Neural cell (in vitro differentiated cells): ENCODE measurements at regions not wholly inside any gene's neighbourhood (a gene's known extent, or its start where the extent isn't known, plus 50 kb on each side); places are given as distances from the start of the nearest gene placed in this dataset.

ENCODE experiments used
- EZH2 ChIP-seq: fragments of 200-600, 300-800 bp; shearing (Covaris generic), sonication (generic); IDR thresholded peaks from 2 replicates; pipeline ENCODE4 v1.6.1; 2014; ENCODE audit warnings: antibody characterized with exemption, low read length, borderline replicate concordance, mild to moderate bottlenecking; ENCODE audit not compliant: insufficient read depth, poor library complexity, severe bottlenecking
- POLR2AphosphoS5 ChIP-seq: IDR thresholded peaks from 2 replicates; pipeline ENCODE4 v1.6.1; 2012
- RAD21 ChIP-seq: fragments of 450-650 bp; conservative IDR thresholded peaks from 2 replicates; pipeline ENCODE4 v1.6.1; 2014; ENCODE audit warnings: antibody characterized with exemption, mild to moderate bottlenecking, moderate library complexity
- TF ChIP-seq, protein P1 (sequence below): IDR thresholded peaks from 2 replicates; pipeline ENCODE4 v1.6.1; 2012; ENCODE audit warnings: borderline replicate concordance
- TF ChIP-seq, protein P2 (sequence below): fragments of 450-650 bp; IDR thresholded peaks from 2 replicates; pipeline ENCODE4 v1.5.1; 2014; ENCODE audit warnings: antibody characterized with exemption, mild to moderate bottlenecking, moderate library complexity; ENCODE audit not compliant: poor library complexity, severe bottlenecking

DNA sequence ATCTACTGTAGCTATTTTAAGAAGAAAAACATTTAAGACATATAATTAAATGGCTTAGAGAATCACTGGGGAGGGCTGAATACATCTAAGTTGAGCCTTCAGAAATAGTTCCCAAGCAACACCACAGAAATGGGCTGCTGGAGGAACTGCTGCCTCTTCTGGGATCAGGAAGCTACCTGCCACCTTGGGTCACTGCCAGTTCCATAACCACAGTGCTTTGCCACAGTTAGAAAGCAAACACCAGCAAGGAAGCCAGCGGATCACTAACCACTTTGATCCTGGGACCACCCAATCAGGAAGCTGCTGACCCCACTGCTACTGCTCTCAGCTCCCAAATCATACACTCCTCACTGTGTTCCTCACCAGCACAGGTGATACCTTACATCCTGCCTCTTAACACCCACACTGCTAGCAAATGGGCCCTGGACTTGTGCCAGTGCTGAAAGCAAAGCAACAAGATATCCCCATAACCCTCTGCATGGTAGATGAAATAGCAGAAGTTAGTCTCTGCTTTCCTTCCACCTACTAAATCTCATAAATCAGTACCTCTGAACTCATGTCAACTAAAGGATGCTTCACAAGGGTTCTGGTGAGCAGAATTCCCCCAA lies 346.9 kb downstream of the DEPDC1B start:
- TF ChIP-seq, protein P1, sequence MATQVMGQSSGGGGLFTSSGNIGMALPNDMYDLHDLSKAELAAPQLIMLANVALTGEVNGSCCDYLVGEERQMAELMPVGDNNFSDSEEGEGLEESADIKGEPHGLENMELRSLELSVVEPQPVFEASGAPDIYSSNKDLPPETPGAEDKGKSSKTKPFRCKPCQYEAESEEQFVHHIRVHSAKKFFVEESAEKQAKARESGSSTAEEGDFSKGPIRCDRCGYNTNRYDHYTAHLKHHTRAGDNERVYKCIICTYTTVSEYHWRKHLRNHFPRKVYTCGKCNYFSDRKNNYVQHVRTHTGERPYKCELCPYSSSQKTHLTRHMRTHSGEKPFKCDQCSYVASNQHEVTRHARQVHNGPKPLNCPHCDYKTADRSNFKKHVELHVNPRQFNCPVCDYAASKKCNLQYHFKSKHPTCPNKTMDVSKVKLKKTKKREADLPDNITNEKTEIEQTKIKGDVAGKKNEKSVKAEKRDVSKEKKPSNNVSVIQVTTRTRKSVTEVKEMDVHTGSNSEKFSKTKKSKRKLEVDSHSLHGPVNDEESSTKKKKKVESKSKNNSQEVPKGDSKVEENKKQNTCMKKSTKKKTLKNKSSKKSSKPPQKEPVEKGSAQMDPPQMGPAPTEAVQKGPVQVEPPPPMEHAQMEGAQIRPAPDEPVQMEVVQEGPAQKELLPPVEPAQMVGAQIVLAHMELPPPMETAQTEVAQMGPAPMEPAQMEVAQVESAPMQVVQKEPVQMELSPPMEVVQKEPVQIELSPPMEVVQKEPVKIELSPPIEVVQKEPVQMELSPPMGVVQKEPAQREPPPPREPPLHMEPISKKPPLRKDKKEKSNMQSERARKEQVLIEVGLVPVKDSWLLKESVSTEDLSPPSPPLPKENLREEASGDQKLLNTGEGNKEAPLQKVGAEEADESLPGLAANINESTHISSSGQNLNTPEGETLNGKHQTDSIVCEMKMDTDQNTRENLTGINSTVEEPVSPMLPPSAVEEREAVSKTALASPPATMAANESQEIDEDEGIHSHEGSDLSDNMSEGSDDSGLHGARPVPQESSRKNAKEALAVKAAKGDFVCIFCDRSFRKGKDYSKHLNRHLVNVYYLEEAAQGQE = no peak
- TF ChIP-seq, protein P2, sequence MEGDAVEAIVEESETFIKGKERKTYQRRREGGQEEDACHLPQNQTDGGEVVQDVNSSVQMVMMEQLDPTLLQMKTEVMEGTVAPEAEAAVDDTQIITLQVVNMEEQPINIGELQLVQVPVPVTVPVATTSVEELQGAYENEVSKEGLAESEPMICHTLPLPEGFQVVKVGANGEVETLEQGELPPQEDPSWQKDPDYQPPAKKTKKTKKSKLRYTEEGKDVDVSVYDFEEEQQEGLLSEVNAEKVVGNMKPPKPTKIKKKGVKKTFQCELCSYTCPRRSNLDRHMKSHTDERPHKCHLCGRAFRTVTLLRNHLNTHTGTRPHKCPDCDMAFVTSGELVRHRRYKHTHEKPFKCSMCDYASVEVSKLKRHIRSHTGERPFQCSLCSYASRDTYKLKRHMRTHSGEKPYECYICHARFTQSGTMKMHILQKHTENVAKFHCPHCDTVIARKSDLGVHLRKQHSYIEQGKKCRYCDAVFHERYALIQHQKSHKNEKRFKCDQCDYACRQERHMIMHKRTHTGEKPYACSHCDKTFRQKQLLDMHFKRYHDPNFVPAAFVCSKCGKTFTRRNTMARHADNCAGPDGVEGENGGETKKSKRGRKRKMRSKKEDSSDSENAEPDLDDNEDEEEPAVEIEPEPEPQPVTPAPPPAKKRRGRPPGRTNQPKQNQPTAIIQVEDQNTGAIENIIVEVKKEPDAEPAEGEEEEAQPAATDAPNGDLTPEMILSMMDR = no peak
- TF ChIP-seq POLR2AphosphoS5 (no peak), EZH2 (no peak), RAD21 (no peak)
